Astrocyte of the cerebellum (primary cell): ENCODE measurements at regions not wholly inside any gene's neighbourhood (a gene's known extent, or its start where the extent isn't known, plus 50 kb on each side); places are given as distances from the start of the nearest gene placed in this dataset.

Experiments
- DNase-seq: peaks from one replicate; pipeline ENCODE4 v3.0.0-alpha.2; 2011; ENCODE audit warnings: low read depth
- H3K4me3 ChIP-seq: 2 replicates; pipeline ENCODE4 v1.5.1; 2011; ENCODE audit warnings: mild to moderate bottlenecking, low read depth, low read length, moderate library complexity
- CTCF ChIP-seq: IDR thresholded peaks from 2 replicates; pipeline ENCODE4 v1.5.1; 2012; ENCODE audit warnings: low read length, low read depth, moderate library complexity, mild to moderate bottlenecking; ENCODE audit errors: missing control alignments
- in situ Hi-C: cut with HindIII; loops from 2 replicates; pipeline ENCODE4 v1.10.0; 2017; ENCODE audit warnings: low sequenced_read_pairs

GRCh38 chr4:112946127-112946526, 103.3 kb upstream of the ANK2 start:
- in situ Hi-C loops: no loop called here
- TF ChIP-seq CTCF: no peak
- no peak overlapping the region for H3K4me3 ChIP-seq
- no peak for DNase-seq

GRCh38 chr4:112947616-112948015, 101.8 kb upstream of the ANK2 start:
- in situ Hi-C loops: no loop called here
- DNase-seq: no peak
- H3K4me3 ChIP-seq: no peak overlapping the region
- TF ChIP-seq CTCF: no peak

- in situ Hi-C loops: no loop called here
- no peak overlapping the region for H3K4me3 ChIP-seq
- TF ChIP-seq CTCF: peak; percentile 25
- no peak for DNase-seq
These were observed 97.8 kb upstream of the ANK2 start for GRCh38 chr4:112951362-112952312.

- DNase-seq: no peak
- no peak for TF ChIP-seq CTCF
- H3K4me3 ChIP-seq: no peak overlapping the region
- in situ Hi-C loops: no loop called here
These were observed 97.1 kb upstream of the ANK2 start for GRCh38 chr4:112952313-112952700.

GRCh38 chr4:112953262-112953661, 96.2 kb upstream of the ANK2 start:
- TF ChIP-seq CTCF: no peak
- no peak for DNase-seq
- in situ Hi-C loops: no loop called here
- H3K4me3 ChIP-seq: no peak overlapping the region

- H3K4me3 ChIP-seq: no peak overlapping the region
- in situ Hi-C loops: no loop called here
- TF ChIP-seq CTCF: no peak
- no peak for DNase-seq
These were observed 95.2 kb upstream of the ANK2 start for GRCh38 chr4:112954286-112954685.
